ENCODE measurements at regions not wholly inside any gene's neighbourhood (a gene's known extent, or its start where the extent isn't known, plus 50 kb on each side); places are given as distances from the start of the nearest gene placed in this dataset.

- no peak for DNase-seq
- Histone ChIP-seq H3K27me3 (no peaks in the 10 kb centered on the region), H3K9me3 (no peaks in the 10 kb centered on the region), H3K4me1 (no peaks in the 10 kb centered on the region), H3K4me3 (no peak overlapping the region), H3K27ac (no peak overlapping the region), H3K36me3 (no peaks in the 10 kb centered on the region)
- TF ChIP-seq POLR2A (IDR thresholded peaks at IDR 0.05) (no peak), CTCF (IDR thresholded peaks at IDR 0.05) (no peak)
Measured at GRCh38 chr18:40673150-40673549, 1281.9 kb upstream of the PIK3C3 start.

- Histone ChIP-seq H3K27me3 (no peaks in the 10 kb centered on the region), H3K4me3 (no peak overlapping the region), H3K36me3 (no peaks in the 10 kb centered on the region), H3K9me3 (no peaks in the 10 kb centered on the region), H3K27ac (no peak overlapping the region), H3K4me1 (no peaks in the 10 kb centered on the region)
- TF ChIP-seq POLR2A (IDR thresholded peaks at IDR 0.05) (no peak), CTCF (IDR thresholded peaks at IDR 0.05) (no peak)
- DNase-seq, result no peak
Measured at GRCh38 chr18:40672590-40672989, 1282.4 kb upstream of the PIK3C3 start.

- DNase-seq, result no peak
- H3K36me3 ChIP-seq, result no peaks in the 10 kb centered on the region
- H3K9me3 ChIP-seq, result no peaks in the 10 kb centered on the region
- no peak overlapping the region for H3K27ac ChIP-seq
- no peaks in the 10 kb centered on the region for H3K27me3 ChIP-seq
- TF ChIP-seq CTCF (IDR thresholded peaks at IDR 0.05) (no peak), POLR2A (IDR thresholded peaks at IDR 0.05) (no peak)
- H3K4me3 ChIP-seq, result no peak overlapping the region
- no peaks in the 10 kb centered on the region for H3K4me1 ChIP-seq
Measured at GRCh38 chr18:40670668-40671375, 1284.2 kb upstream of the PIK3C3 start.

- TF ChIP-seq CTCF (IDR thresholded peaks at IDR 0.05) (no peak), POLR2A (IDR thresholded peaks at IDR 0.05) (no peak)
- Histone ChIP-seq H3K4me1 (no peaks in the 10 kb centered on the region), H3K27ac (no peak overlapping the region), H3K9me3 (no peaks in the 10 kb centered on the region), H3K4me3 (no peak overlapping the region), H3K36me3 (no peaks in the 10 kb centered on the region), H3K27me3 (no peaks in the 10 kb centered on the region)
- DNase-seq, result peak in 1 of 3 donors; percentile 35
Measured at GRCh38 chr18:40662898-40663437, 1292.1 kb upstream of the PIK3C3 start.

- H3K4me1 ChIP-seq, result no peaks in the 10 kb centered on the region
- TF ChIP-seq CTCF (IDR thresholded peaks at IDR 0.05), result no peak
- TF ChIP-seq POLR2A (IDR thresholded peaks at IDR 0.05), result no peak
- H3K9me3 ChIP-seq, result no peaks in the 10 kb centered on the region
- H3K4me3 ChIP-seq, result no peak overlapping the region
- no peak for DNase-seq
- no peaks in the 10 kb centered on the region for H3K36me3 ChIP-seq
- H3K27me3 ChIP-seq, result no peaks in the 10 kb centered on the region
- no peak overlapping the region for H3K27ac ChIP-seq
Measured at GRCh38 chr18:40653682-40654081, 1301.4 kb upstream of the PIK3C3 start.

Data from Peyer's patch (tissue), 4 donors.